ENCODE measurements at regions not wholly inside any gene's neighbourhood (a gene's known extent, or its start where the extent isn't known, plus 50 kb on each side); places are given as distances from the start of the nearest gene placed in this dataset.
A peak's percentile ranks its signal among the peaks of the same experiment; 100 is the strongest.

- DNase-seq (ENCODE audit: extremely low read depth in 1 of 11, low read depth in 9 of 11, low spot score in 4 of 11): no peak
These were observed 180.4 kb downstream of the FOXD2 start for GRCh38 chr1:47618222-47618720.

GRCh38 chr1:47618830-47619229, 181.0 kb downstream of the FOXD2 start:
- DNase-seq (ENCODE audit: extremely low read depth in 1 of 11, low read depth in 9 of 11, low spot score in 4 of 11): no peak

GRCh38 chr1:47621483-47621882, 183.6 kb downstream of the FOXD2 start:
- DNase-seq (ENCODE audit: extremely low read depth in 1 of 11, low read depth in 9 of 11, low spot score in 4 of 11): no peak

GRCh38 chr1:47621977-47622376, 184.1 kb downstream of the FOXD2 start:
- DNase-seq (ENCODE audit: extremely low read depth in 1 of 11, low read depth in 9 of 11, low spot score in 4 of 11): no peak

GRCh38 chr1:47622776-47623556, 185.1 kb downstream of the FOXD2 start:
- no peak for DNase-seq (ENCODE audit: extremely low read depth in 1 of 11, low read depth in 9 of 11, low spot score in 4 of 11)

GRCh38 chr1:47623557-47623940, 185.7 kb downstream of the FOXD2 start:
- no peak for DNase-seq (ENCODE audit: extremely low read depth in 1 of 11, low read depth in 9 of 11, low spot score in 4 of 11)

GRCh38 chr1:47624531-47624930, 186.7 kb downstream of the FOXD2 start:
- peak in 1 of 11 donors; percentile 32 for DNase-seq (ENCODE audit: extremely low read depth in 1 of 11, low read depth in 9 of 11, low spot score in 4 of 11)

- no peak for DNase-seq (ENCODE audit: extremely low read depth in 1 of 11, low read depth in 9 of 11, low spot score in 4 of 11)
These were observed 189.2 kb downstream of the FOXD2 start for GRCh38 chr1:47627016-47627415.

GRCh38 chr1:47627471-47628370, 189.9 kb downstream of the FOXD2 start:
- no peak for DNase-seq (ENCODE audit: extremely low read depth in 1 of 11, low read depth in 9 of 11, low spot score in 4 of 11)

- DNase-seq (ENCODE audit: extremely low read depth in 1 of 11, low read depth in 9 of 11, low spot score in 4 of 11): no peak
These were observed 191.4 kb downstream of the FOXD2 start for GRCh38 chr1:47629201-47629600.

- DNase-seq (ENCODE audit: extremely low read depth in 1 of 11, low read depth in 9 of 11, low spot score in 4 of 11): no peak
These were observed 192.5 kb downstream of the FOXD2 start for GRCh38 chr1:47630346-47630745.

- DNase-seq (ENCODE audit: extremely low read depth in 1 of 11, low read depth in 9 of 11, low spot score in 4 of 11): no peak
These were observed 193.7 kb downstream of the FOXD2 start for GRCh38 chr1:47631411-47631995.

- DNase-seq (ENCODE audit: extremely low read depth in 1 of 11, low read depth in 9 of 11, low spot score in 4 of 11): no peak
These were observed 197.3 kb downstream of the FOXD2 start for GRCh38 chr1:47635111-47635510.

GRCh38 chr1:47635597-47635996, 197.8 kb downstream of the FOXD2 start:
- no peak for DNase-seq (ENCODE audit: extremely low read depth in 1 of 11, low read depth in 9 of 11, low spot score in 4 of 11)

GRCh38 chr1:47637111-47637685, 199.4 kb downstream of the FOXD2 start:
- no peak for DNase-seq (ENCODE audit: extremely low read depth in 1 of 11, low read depth in 9 of 11, low spot score in 4 of 11)

- DNase-seq (ENCODE audit: extremely low read depth in 1 of 11, low read depth in 9 of 11, low spot score in 4 of 11): no peak
These were observed 200.4 kb downstream of the FOXD2 start for GRCh38 chr1:47638240-47638639.

GRCh38 chr1:47638713-47639112, 200.9 kb downstream of the FOXD2 start:
- DNase-seq (ENCODE audit: extremely low read depth in 1 of 11, low read depth in 9 of 11, low spot score in 4 of 11): no peak

GRCh38 chr1:47643306-47644211, 205.7 kb downstream of the FOXD2 start:
- DNase-seq (ENCODE audit: extremely low read depth in 1 of 11, low read depth in 9 of 11, low spot score in 4 of 11): peak in 2 of 11 donors; percentile 48 to 53
